NCI-H69 (cell line): ENCODE measurements at regions not wholly inside any gene's neighbourhood (a gene's known extent, or its start where the extent isn't known, plus 50 kb on each side); places are given as distances from the start of the nearest gene placed in this dataset.
"Not testable (repeated sequence)": the region's sequence is repeated elsewhere in the genome, so short reads cannot be mapped to it uniquely, and the experiment has no call there.

Experiments
- DNase-seq: peaks from one replicate; lab custom pipeline; 2025; lab: John Stamatoyannopoulos, UW

DNA sequence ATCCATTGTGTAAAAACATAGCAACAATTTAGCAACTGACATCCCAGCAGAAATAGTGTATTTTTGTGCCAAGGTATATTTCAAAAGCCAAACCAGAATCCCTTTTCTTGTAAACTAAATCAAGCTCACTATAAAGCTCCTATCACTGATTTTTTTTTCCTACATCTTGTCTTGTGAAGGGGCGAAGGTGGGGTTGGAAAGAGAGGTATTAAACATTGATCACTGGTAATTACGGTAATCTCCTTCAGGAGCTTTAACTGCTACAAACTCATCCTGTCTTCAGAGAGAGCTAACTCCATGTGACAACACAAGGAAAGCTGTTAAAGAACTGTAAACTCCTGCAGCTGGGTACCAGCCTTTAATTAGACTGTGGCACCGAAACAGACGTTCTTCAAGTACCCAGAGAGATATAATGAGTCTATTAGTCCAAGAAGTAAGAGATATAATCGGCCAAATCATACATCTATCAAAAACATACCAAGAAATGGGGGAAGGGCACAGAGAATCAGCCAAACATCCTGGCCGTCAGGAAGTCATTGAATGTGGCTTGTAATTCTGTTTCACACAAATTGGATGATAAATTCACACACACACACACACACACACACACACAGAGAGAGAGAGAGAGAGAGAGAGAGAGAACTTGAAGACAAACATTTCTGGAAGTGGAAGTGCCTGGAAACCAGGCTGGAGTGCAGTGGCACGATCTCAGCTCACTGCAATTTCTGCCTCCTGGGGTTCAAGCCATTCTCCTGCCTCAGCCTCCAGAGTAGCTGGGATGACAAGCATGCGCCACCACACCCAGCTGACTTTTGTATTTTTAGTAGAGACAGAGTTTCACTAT, 111.9 kb upstream of the PPARGC1A start:
- DNase-seq = no peak

DNA sequence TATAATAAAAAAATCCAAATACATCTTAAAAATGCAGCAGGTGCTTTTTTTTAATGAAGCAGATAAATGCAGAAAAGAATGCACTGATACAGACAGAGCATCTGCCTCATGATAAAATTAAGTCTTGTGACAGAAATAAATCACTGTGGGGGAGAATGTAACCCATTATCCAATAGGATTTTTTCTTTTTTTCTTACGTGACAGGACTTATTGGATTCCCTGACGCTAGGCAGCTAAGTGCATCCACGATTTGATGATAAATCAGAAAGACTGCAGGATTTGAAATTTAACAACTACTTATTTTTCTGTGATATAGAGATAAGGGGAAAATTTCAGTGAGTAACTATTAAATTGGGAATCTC, 110.6 kb upstream of the PPARGC1A start:
- DNase-seq = no peak

DNA sequence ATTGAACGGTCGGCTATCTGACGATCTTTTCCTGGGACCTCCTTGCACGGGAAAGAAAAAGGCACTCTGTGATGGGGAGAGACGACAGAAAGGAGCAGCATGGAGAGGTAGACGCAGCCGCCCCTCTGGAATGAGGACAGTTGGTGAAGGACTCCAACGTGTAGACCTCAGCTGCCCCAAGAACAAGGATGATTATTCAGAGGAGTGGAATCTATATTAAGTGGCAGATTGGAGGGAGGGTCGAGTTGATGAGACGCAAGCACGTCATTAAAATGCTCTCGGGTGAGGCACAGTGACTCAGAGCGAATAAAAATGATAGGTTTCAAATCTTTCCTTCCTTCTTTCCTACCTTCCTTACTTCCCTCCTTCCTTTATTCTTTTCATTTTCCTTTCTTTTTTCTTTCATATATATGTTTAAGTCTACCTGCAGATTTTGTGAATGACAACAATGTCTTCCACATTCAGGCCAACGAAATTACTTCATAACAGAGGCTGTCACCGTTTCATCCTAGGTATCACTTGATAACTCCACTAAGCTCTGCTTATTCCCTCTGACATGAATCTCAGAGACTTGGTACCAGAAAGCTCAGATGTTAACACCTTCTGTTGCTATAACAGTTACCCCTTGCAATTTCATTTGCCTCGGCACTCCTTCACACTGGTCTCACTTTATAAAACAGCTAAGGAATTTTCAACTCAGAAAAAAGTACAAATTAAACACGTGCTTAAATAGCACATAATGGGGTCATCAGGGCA, 110.0 kb upstream of the PPARGC1A start:
- DNase-seq = no peak

DNA sequence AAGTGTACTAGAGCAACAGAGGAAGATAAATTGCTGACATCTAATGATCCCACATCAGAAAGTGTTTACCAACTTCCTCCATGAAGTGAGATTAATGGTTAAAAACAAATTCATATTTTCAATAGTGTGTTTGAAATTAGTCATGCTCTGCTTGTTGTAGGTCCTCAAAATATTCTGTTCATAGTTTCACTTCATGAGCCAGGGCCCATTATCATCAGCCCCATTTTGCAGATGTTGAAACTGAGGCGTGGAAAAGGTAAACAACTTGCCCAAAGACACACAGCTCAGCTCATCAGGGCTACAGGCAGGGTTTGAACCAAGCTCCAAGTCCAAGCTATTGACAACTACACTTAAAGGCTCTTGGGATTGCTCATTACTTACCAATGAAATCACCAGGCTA, 103.5 kb upstream of the PPARGC1A start:
- no peak for DNase-seq

DNA sequence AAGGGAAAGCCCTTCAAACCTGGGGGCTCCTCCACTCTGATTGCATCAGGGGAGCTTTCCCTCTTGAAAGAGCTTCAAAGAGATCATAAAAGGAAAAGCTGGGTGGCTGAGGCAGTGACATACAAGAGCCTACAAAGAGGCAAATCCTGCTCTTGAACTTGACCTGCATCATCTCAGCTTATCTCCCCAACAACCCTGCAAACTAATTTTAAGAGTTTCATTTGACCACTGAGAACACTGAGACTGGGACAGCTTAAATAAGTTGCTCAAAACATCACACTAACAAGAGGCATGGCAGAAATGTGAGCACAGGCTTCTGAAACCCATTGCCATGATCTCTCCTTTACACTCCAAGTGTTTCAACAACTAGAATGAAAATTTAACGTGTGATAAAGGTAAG, 101.6 kb upstream of the PPARGC1A start:
- DNase-seq = no peak

DNA sequence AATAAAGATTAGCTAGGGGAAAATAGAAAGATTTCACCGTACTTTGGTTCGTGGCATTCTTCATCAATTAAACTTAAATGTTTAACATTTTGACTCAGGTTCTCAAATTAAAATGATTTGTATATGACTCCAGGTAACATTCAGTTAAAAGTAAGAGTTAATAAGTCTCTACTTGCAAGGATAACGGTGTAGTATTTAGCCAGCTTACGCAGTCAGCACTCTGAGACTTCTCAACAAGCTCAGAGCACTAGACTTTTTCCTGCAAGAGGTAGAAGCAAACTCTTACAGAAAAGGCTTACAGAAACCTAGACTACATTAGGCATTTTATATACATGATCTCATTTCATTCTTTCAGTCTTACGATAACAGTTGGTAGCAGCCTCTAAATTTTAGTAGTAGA, 96.4 kb upstream of the PPARGC1A start:
- DNase-seq = no peak

DNA sequence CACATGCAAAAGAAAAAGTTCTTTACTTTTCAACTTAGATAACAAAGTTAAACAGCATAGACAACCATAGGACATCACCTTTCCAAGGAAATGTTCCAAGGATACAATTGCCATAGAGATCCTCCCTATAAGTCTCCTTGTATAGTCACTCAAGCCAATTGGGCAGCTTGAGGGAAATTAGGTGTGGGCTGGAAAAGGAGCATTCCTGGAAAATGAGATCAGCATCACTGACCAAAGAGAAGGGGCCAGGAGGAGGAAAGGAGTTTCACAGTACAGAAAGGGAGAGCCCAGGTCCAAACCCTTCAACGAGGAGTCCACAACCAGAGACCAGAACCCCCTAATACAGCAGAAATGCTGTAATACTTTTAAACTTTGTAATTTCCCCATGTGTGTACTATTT, 91.5 kb upstream of the PPARGC1A start:
- no peak for DNase-seq

DNA sequence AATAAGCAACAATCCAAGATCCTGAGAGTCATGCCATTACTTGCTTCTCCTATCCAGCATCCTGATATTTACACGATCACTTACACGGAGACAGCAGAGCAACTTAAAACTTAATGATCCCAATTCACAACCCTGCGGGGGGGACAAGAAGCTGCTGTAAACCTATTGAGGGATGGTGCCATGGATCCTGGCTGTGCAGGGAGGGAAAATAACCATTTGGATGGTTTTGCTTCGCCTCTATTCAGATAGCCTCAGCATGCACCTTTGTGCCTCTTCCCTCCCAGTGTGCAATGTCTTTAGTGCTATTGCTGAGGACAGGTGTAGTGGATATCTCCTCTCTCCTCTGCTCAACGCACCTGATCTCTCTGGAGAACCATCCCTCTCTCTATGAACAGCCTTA, 89.7 kb upstream of the PPARGC1A start:
- peak; percentile 13 for DNase-seq

DNA sequence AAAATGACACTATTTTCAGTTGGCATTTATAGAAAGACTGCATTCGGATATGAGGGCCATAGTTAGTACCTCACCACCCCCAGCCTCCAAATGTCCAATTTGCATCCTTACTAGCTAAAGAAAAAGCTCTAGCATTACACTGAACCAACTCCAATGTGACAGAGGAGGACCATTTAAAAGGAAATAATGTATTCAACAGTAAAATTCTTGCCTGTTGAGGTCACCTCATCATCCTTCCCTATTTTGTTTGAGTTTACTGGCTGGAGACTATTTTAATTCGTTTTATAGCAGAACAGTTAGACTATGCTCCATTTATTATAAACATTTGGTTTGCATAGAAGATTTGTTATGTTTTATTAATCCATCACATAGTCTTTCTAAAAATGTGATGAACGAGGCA, 88.2 kb upstream of the PPARGC1A start:
- no peak for DNase-seq

DNA sequence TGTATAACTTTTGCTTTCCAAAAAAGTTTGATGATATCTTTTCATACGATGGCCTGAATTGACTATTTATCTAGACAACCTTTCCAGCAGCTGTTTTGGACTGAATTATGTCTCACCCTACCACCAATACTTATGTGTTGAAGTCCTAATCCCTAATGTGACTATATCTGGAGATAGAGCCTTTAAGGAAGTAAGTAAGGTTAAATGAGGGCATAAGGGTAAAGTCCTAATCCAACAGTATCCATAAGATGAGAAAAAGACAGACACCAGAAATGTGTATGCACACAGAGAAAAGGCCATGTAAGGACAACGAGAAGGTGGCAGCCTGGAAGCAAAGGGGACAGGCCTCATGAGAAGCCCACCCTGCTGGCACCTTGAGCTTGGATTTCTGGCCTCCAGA, 86.6 kb upstream of the PPARGC1A start:
- DNase-seq = no peak

DNA sequence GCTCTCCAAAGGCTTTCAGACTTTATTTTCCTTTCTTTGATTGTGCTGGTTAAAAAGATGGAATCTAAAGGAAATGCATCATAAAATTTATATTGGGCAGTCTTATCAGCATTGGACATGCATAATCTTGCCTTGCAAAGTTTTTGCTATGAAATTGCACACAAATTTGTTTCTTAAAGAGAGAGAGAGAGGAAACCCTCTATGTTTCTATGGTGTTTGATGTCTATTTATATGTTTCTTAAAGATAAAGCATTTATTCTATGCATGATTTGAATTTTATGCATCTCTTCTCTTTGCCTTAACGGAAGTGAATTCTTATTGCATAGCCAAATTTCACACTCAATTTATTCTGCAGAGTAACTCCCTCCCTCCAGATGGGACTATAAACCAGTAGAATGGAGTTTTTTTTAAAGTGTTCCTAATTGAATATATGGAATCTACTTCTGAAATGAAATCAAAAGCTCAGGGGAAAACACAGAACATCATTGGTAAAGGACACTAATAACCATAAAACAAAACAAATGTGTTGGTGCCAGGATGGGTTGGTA, 83.5 kb upstream of the PPARGC1A start:
- DNase-seq = no peak

DNA sequence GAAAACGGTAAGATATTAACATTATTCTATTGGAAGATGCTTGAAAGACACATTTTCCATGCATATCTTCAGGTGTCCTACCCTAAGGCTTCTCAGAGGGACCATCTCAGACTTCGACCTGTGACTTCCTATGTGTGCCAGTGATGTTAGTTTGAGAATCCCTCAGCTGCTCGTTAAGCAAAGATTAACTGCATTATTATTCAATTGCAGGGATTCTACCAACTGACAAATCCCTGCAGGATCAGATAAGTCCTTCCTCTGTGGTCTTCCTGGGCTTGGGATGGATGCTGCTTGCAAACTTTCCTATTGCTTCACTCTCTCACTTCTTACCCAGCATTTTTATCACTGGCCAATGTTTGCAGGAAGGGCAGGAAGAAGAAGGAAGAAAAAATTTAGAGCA, 83.0 kb upstream of the PPARGC1A start:
- DNase-seq = no peak

DNA sequence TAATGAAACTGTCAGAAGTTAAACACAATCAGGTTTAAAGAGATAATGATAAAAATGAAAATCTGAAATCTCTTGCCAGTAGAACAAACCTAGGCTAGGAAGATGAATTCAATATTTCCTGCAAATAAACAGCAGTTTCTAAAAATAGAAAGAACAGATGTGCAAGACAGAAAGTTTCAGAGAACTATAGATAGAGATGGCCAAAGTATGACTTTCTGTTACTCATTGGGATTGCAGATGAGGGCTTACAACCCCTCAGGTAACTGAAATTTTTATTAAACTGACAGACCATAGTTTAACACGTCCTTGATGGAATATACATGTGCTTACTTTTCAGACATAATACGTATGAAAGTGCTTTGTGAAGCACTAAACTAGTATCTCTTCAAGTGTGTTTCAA, 82.3 kb upstream of the PPARGC1A start:
- DNase-seq = no peak

DNA sequence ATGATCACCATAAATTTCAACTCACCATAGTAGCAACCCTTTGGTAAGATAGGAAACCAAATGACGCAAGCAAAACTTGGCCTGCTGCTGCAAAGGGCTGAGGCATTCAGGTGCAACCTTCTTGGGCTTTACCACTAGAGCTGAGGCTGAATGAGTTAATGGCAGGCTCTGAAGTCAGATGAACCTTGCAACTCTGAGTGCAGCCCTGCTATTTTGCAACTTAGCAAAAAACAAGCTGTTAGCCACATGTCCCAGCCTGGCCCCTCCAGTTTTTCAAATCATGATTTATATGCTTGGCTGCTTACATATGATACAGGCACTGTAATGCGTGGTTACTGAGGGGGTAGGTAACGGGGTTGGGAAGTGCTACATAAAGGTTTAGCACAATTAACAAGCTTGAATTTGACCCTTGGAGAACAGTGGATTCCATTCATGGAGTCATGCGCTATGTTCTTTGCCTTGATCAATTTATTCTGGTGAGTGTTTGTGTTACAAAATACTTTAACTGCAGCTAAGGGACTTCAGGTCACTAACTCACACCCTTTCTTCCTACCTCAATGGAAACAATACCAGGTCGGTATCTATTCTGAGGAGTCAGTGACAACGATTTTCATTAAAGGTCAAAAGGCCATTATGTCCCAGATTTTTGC, 80.5 kb upstream of the PPARGC1A start:
- no peak for DNase-seq

DNA sequence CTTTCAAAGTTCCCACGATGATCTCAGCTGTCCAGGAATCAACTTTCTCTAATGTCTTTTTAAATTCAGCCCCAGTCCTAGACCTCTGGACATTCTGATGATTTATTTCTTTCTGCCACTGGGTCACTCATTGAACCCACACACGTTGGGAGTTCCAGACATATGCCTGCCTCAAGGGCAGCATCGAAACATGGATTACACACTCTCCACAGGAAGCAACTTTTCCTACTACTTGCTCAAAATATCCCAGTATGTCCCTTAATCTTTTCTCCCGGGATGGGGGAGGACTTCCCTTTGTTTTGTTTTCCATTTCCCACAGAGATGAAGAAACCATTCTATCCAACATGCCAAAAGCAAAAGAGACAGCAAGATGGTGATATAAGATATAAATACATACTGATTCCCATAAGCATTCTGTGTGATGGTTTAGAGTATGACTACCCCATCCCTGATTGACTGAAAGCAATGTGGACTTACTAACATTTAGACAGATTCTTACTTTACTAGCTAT, 79.8 kb upstream of the PPARGC1A start:
- DNase-seq = no peak

DNA sequence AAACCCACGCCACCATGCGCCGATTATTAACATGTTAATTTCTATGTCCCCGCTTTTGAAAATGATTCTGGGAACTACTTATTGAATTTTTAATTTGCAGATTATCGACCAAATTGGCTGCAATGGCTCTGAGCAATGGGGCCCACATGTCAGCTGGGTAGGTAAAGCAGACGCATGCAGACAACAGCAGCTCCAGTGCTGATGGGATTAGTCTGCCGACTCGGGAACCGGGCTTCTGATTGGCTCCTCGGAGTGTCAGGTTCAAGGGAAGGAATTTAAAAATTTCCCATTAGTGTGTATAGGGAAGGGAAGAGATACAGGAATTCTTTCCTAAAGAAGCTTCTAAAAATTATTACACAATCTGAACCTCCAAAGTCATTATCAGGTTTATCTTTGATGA, 77.4 kb upstream of the PPARGC1A start:
- DNase-seq = no peak

DNA sequence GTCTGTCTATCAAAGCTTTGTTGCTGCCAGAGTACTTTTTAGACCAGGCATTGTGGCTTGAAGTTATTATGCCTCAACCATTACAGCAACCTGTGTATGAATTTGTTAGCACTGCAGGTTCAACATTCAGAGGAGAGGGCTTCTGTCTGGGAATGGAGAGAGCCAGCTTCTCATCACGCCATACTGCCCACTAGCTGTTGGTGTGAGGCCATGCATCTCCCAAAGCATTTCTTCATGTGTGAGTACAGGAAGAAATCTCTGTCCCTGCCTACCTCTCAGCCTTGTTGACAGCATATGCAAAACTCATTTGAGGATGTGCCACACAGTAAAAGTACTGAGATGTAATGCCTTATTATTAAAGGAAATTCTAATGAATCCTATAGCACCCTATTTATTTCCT, 76.9 kb upstream of the PPARGC1A start:
- DNase-seq = peak; percentile 12

DNA sequence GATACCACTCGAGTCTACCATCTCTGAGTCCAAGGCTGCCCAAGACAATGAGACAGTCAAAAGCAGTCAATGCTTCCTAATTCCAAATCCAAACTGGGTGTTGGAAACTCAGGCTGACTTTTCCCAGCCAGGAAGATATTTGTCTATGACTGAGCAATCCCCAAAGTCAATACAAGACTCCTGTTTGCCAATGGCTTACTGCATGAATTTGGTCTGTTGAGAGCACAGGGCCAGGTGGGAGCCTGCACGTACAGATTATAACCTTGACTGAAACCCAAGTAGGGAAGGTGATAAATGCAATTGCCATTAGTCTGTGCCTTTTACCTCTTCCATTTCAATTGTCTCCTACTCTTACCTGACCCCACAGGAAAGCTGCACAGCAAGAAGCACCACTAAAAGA, 72.6 kb upstream of the PPARGC1A start:
- peak; percentile 7 for DNase-seq

DNA sequence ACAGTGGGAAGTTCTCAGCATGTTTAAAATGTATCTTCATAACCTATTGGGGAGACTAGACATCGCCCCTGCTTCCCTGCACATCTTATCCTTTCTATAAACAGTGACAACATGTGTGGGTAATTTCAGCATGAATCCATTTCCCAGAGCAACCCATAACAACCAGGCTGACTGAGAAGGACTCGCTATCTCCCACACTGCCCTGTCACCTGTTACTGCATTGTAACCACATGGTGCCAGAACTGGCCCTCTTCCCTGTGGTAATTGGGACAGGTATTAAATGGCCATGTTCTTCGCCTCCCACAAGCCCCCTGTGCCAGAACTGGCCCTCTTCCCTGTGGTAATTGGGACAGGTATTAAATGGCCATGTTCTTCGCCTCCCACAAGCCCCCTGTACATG, 71.5 kb upstream of the PPARGC1A start:
- not testable (repeated sequence) for DNase-seq

DNA sequence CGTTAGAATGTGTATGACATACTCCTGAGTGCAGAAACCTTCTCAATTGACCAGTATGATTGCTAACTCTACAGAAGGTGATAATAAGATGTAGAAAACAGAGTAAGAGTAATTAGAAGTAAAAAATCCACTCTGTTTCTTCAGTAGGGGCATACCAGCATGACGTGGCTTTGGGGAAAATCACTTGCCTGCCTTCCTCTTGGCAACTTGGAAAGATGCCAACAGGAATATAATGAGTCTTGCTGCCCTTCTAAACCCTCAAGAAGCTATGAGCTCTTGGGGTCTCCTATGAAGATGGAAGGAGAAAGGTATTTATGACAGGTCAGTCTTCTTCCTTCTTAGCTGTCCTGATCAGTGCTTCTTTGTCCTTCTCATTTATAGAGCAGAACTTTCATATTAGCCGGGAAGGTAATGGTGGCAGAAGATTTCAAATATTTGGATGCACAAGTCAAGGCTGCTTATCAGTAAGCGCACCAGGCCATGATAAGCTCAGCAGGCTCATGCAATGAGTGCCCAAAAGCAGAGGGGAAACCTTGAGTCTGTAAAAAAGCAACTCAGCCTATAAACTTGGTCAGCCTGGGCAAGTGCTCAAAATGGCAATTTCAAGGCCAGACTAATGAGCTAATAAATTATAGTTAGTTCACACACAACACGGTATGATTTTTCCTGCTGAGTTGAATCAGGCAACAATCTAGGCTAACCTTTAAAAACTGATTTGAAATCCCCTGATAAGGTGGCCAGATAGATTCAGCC, 69.7 kb upstream of the PPARGC1A start:
- peak; percentile 2 for DNase-seq

DNA sequence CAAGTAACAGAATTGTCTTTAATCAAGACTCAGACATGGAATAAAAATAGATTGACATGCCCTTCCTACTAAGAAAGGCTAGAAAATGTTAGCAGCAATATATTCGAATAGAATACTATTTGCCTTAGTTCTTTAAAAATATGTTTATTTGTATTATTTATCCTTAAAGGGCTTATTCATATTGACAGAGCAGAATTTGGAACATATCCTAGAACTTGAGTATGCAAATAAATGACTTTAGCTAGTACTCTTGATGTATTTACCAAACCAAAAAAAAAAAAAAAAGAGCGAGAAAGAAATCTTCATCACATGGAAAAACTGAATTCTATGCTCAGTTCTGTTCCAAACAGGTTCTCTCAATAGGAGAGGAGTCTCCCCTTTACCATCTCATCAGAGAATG, 68.9 kb upstream of the PPARGC1A start:
- no peak for DNase-seq

DNA sequence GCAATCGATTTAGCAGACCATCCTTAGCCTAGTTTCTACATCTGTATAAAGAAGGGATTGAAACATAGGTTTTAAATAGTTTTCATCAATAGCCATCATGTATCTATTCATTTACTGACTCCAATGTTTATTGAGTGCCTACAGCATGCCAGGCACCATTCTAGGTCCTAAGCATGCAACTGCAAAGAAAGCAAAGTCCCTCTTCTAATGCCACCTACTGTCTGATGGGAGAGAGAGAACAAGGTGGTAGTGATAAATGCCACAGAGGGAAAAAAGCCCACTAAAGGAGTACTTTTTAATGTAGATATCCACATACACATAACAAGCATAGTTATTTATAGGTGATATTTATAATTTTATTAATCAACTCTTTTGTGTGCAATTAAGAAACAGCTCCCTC, 67.6 kb upstream of the PPARGC1A start:
- DNase-seq = no peak
